WTC11 (cell line): ENCODE measurements at regions not wholly inside any gene's neighbourhood (a gene's known extent, or its start where the extent isn't known, plus 50 kb on each side); places are given as distances from the start of the nearest gene placed in this dataset.

Source experiments
- ATAC-seq: fragments of 200-7000 bp; cut with Tn5 transposase; 2 replicates; pipeline ENCODE4 v1.10.0; 2021; ENCODE audit warnings: mild to moderate bottlenecking, moderate library complexity
- CTCF ChIA-PET: fragments of 300-600 bp; sonication (Branson Sonifier 250); formaldehyde crosslinking; loops from one replicate; lab custom pipeline; 2021; ENCODE audit warnings: antibody characterized with exemption; lab: Charles Lee
- POLR2A ChIA-PET: fragments of 350-600 bp; sonication (Branson Sonifier 250); formaldehyde crosslinking; loops from one replicate; lab custom pipeline; 2021; ENCODE audit warnings: antibody characterized with exemption; lab: Charles Lee
- DNase-seq: peaks from one replicate; pipeline ENCODE4 v3.0.0; 2021; ENCODE audit warnings: low spot score
- H3K27ac Mint-ChIP-seq: 2 replicates; pipeline ENCODE4 v1.8.0; 2021; ENCODE audit warnings: mixed read lengths
- H3K27me3 Mint-ChIP-seq: 2 replicates; pipeline ENCODE4 v1.8.0; 2021; ENCODE audit warnings: low read depth, mild to moderate bottlenecking, moderate library complexity, mixed read lengths
- H3K36me3 Mint-ChIP-seq: 2 replicates; pipeline ENCODE4 v1.8.0; 2021; ENCODE audit warnings: mixed read lengths
- H3K4me1 Mint-ChIP-seq: 2 replicates; pipeline ENCODE4 v1.8.0; 2022; ENCODE audit warnings: mixed read lengths
- H3K4me3 Mint-ChIP-seq: 2 replicates; pipeline ENCODE4 v1.8.0; 2021; ENCODE audit warnings: mild to moderate bottlenecking, moderate library complexity, mixed read lengths
- H3K9me3 Mint-ChIP-seq: 2 replicates; pipeline ENCODE4 v1.8.0; 2021; ENCODE audit warnings: mixed read lengths
- CBFB ChIP-seq: sonication (generic); formaldehyde crosslinking; IDR thresholded peaks from 2 replicates; pipeline ENCODE4 v1.8.1; 2022; ENCODE audit warnings: mild to moderate bottlenecking, low read depth, missing genetic modification reagents
- ELF4 ChIP-seq: sonication (generic); formaldehyde crosslinking; IDR thresholded peaks from 2 replicates; pipeline ENCODE4 v1.8.1; 2022; ENCODE audit warnings: low read depth, mild to moderate bottlenecking, moderate library complexity, missing genetic modification reagents
- EMX1 ChIP-seq: fragments of 250-450 bp; sonication (Bioruptor Pico); IDR thresholded peaks from 2 replicates; pipeline ENCODE4 v1.8.0; 2021; ENCODE audit warnings: mild to moderate bottlenecking
- ETV6 ChIP-seq: sonication (generic); formaldehyde crosslinking; IDR thresholded peaks from 2 replicates; pipeline ENCODE4 v1.8.1; 2022; ENCODE audit warnings: mild to moderate bottlenecking, missing genetic modification reagents
- GRHL2 ChIP-seq: fragments of 250-450 bp; sonication (Bioruptor Pico); IDR thresholded peaks from 2 replicates; pipeline ENCODE4 v1.8.0; 2022; ENCODE audit warnings: mild to moderate bottlenecking, moderate library complexity; ENCODE audit not compliant: insufficient replicate concordance, severe bottlenecking
- NR1H2 ChIP-seq: sonication (generic); formaldehyde crosslinking; IDR thresholded peaks from 2 replicates; pipeline ENCODE4 v1.9.0; 2021; ENCODE audit warnings: mild to moderate bottlenecking, moderate library complexity, missing genetic modification reagents
- OVOL2 ChIP-seq: fragments of 250-450 bp; sonication (Bioruptor Pico); IDR thresholded peaks from 2 replicates; pipeline ENCODE4 v1.9.0; 2021; ENCODE audit warnings: mild to moderate bottlenecking, borderline replicate concordance
- SOX15 ChIP-seq: fragments of 250-450 bp; sonication (Bioruptor Pico); IDR thresholded peaks from 2 replicates; pipeline ENCODE4 v1.9.0; 2021; ENCODE audit warnings: mild to moderate bottlenecking
- ZBTB21 ChIP-seq: sonication (generic); formaldehyde crosslinking; IDR thresholded peaks from 2 replicates; pipeline ENCODE4 v1.8.1; 2023; ENCODE audit warnings: mild to moderate bottlenecking, missing genetic modification reagents, borderline replicate concordance
- ZNF121 ChIP-seq: sonication (generic); formaldehyde crosslinking; IDR thresholded peaks from 2 replicates; pipeline ENCODE4 v1.8.0; 2023; ENCODE audit warnings: missing genetic modification reagents
- ZNF138 ChIP-seq: sonication (generic); formaldehyde crosslinking; conservative IDR thresholded peaks from 2 replicates; pipeline ENCODE4 v1.8.1; 2022; ENCODE audit warnings: mild to moderate bottlenecking, moderate library complexity, missing genetic modification reagents
- ZNF423 ChIP-seq: fragments of 250-450 bp; sonication (Bioruptor Pico); IDR thresholded peaks from 2 replicates; pipeline ENCODE4 v2.1.2; 2022; ENCODE audit warnings: mild to moderate bottlenecking, moderate library complexity
- TF ChIP-seq, protein P1 (sequence below): fragments of 250-450 bp; sonication (Bioruptor Pico); IDR thresholded peaks from 2 replicates; pipeline ENCODE4 v1.9.0; 2021; ENCODE audit warnings: mild to moderate bottlenecking, borderline replicate concordance
- TF ChIP-seq, protein P2 (sequence below): sonication (generic); formaldehyde crosslinking; IDR thresholded peaks from 2 replicates; pipeline ENCODE4 v1.8.0; 2022; ENCODE audit warnings: mild to moderate bottlenecking, missing genetic modification reagents
- TF ChIP-seq, protein P3 (sequence below): sonication (generic); formaldehyde crosslinking; IDR thresholded peaks from 2 replicates; pipeline ENCODE4 v1.8.0; 2022; ENCODE audit warnings: missing genetic modification reagents
- TF ChIP-seq, protein P4 (sequence below): fragments of 200-600 bp; IDR thresholded peaks from 2 replicates; pipeline ENCODE4 v1.8.0; 2022; ENCODE audit warnings: antibody characterized with exemption
- TF ChIP-seq, protein P5 (sequence below): fragments of 250-450 bp; sonication (Bioruptor Pico); IDR thresholded peaks from 2 replicates; pipeline ENCODE4 v1.8.0; 2021; ENCODE audit warnings: mild to moderate bottlenecking
- TF ChIP-seq, protein P6 (sequence below): sonication (generic); formaldehyde crosslinking; IDR thresholded peaks from 2 replicates; pipeline ENCODE4 v1.8.1; 2023; ENCODE audit warnings: mild to moderate bottlenecking, missing genetic modification reagents, moderate library complexity
- TF ChIP-seq, protein P7 (sequence below): sonication (generic); formaldehyde crosslinking; IDR thresholded peaks from 2 replicates; pipeline ENCODE4 v1.8.1; 2023; ENCODE audit warnings: mild to moderate bottlenecking, missing genetic modification reagents, borderline replicate concordance

DNA sequence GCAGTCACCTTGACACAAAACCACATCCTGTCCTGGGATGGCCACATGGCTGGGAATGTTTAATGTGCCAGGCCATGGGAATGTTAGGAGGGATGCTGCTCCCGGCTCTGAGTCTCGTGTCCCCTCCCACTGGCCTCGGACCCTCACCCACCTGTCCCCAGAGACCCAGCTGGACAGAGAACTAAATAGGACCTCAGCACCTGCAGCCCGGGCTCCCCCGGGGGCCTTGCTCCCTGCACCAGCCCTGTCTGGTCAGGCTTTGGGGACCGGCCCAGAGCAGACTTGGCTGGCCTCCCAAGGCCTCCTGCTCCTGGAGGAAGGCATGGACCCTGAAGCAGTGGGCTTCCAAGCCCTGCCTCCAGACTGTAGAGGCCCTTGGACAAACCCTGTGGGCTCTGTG lies 100.0 kb upstream of the IQSEC1 start (continued):
- TF ChIP-seq, protein P1, sequence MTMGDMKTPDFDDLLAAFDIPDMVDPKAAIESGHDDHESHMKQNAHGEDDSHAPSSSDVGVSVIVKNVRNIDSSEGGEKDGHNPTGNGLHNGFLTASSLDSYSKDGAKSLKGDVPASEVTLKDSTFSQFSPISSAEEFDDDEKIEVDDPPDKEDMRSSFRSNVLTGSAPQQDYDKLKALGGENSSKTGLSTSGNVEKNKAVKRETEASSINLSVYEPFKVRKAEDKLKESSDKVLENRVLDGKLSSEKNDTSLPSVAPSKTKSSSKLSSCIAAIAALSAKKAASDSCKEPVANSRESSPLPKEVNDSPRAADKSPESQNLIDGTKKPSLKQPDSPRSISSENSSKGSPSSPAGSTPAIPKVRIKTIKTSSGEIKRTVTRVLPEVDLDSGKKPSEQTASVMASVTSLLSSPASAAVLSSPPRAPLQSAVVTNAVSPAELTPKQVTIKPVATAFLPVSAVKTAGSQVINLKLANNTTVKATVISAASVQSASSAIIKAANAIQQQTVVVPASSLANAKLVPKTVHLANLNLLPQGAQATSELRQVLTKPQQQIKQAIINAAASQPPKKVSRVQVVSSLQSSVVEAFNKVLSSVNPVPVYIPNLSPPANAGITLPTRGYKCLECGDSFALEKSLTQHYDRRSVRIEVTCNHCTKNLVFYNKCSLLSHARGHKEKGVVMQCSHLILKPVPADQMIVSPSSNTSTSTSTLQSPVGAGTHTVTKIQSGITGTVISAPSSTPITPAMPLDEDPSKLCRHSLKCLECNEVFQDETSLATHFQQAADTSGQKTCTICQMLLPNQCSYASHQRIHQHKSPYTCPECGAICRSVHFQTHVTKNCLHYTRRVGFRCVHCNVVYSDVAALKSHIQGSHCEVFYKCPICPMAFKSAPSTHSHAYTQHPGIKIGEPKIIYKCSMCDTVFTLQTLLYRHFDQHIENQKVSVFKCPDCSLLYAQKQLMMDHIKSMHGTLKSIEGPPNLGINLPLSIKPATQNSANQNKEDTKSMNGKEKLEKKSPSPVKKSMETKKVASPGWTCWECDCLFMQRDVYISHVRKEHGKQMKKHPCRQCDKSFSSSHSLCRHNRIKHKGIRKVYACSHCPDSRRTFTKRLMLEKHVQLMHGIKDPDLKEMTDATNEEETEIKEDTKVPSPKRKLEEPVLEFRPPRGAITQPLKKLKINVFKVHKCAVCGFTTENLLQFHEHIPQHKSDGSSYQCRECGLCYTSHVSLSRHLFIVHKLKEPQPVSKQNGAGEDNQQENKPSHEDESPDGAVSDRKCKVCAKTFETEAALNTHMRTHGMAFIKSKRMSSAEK (CRISPR knock-in tag), result no peak
- TF ChIP-seq OVOL2 (CRISPR knock-in tag), result no peak
- no peak for TF ChIP-seq ZNF138 (CRISPR knock-in tag)
- TF ChIP-seq, protein P2, sequence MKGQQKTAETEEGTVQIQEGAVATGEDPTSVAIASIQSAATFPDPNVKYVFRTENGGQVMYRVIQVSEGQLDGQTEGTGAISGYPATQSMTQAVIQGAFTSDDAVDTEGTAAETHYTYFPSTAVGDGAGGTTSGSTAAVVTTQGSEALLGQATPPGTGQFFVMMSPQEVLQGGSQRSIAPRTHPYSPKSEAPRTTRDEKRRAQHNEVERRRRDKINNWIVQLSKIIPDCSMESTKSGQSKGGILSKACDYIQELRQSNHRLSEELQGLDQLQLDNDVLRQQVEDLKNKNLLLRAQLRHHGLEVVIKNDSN (CRISPR knock-in tag), result no peak
- TF ChIP-seq, protein P3, sequence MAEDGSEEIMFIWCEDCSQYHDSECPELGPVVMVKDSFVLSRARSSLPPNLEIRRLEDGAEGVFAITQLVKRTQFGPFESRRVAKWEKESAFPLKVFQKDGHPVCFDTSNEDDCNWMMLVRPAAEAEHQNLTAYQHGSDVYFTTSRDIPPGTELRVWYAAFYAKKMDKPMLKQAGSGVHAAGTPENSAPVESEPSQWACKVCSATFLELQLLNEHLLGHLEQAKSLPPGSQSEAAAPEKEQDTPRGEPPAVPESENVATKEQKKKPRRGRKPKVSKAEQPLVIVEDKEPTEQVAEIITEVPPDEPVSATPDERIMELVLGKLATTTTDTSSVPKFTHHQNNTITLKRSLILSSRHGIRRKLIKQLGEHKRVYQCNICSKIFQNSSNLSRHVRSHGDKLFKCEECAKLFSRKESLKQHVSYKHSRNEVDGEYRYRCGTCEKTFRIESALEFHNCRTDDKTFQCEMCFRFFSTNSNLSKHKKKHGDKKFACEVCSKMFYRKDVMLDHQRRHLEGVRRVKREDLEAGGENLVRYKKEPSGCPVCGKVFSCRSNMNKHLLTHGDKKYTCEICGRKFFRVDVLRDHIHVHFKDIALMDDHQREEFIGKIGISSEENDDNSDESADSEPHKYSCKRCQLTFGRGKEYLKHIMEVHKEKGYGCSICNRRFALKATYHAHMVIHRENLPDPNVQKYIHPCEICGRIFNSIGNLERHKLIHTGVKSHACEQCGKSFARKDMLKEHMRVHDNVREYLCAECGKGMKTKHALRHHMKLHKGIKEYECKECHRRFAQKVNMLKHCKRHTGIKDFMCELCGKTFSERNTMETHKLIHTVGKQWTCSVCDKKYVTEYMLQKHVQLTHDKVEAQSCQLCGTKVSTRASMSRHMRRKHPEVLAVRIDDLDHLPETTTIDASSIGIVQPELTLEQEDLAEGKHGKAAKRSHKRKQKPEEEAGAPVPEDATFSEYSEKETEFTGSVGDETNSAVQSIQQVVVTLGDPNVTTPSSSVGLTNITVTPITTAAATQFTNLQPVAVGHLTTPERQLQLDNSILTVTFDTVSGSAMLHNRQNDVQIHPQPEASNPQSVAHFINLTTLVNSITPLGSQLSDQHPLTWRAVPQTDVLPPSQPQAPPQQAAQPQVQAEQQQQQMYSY (CRISPR knock-in tag), result no peak
- TF ChIP-seq, protein P4, sequence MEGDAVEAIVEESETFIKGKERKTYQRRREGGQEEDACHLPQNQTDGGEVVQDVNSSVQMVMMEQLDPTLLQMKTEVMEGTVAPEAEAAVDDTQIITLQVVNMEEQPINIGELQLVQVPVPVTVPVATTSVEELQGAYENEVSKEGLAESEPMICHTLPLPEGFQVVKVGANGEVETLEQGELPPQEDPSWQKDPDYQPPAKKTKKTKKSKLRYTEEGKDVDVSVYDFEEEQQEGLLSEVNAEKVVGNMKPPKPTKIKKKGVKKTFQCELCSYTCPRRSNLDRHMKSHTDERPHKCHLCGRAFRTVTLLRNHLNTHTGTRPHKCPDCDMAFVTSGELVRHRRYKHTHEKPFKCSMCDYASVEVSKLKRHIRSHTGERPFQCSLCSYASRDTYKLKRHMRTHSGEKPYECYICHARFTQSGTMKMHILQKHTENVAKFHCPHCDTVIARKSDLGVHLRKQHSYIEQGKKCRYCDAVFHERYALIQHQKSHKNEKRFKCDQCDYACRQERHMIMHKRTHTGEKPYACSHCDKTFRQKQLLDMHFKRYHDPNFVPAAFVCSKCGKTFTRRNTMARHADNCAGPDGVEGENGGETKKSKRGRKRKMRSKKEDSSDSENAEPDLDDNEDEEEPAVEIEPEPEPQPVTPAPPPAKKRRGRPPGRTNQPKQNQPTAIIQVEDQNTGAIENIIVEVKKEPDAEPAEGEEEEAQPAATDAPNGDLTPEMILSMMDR, result no peak
- no peak for TF ChIP-seq NR1H2 (CRISPR knock-in tag)

DNA sequence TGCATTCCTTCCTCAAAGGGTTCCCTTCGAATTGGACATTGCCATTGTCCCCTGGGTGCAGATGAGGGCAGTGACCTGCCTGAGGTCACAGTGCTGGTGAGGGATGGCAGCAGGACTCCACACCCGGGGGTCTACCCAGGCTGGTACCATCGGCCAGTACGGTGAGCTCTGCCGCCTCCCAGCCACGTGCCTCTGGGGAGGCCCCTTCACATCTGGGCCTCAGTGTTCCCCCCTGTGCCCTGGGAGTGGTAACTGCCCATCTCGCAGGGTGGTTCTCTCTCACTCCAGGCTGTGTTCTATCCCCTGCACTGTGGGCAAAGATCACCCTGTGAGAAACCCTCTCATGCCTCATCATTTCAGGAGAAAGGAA lies 99.4 kb upstream of the IQSEC1 start:
- H3K4me1 Mint-ChIP-seq, result peaks cover 23% of the 10 kb centered on the region
- peaks cover 8% of the 10 kb centered on the region; the same call in 1 of the 2 replicates for H3K27me3 Mint-ChIP-seq
- H3K36me3 Mint-ChIP-seq, result peaks cover 23% of the 10 kb centered on the region
- H3K9me3 Mint-ChIP-seq, result peaks cover 26% of the 10 kb centered on the region
- CTCF ChIA-PET, result no interaction called here
- DNase-seq (no peak), ATAC-seq (no peak)
- H3K27ac Mint-ChIP-seq, result peak overlapping the region; percentile 37; the same call in 1 of the 2 replicates
- POLR2A ChIA-PET, result no interaction called here
- H3K4me3 Mint-ChIP-seq, result no peak overlapping the region
- TF ChIP-seq EMX1 (no peak), ZBTB21 (CRISPR knock-in tag) (no peak), ETV6 (CRISPR knock-in tag) (no peak), SOX15 (CRISPR knock-in tag) (no peak), NR1H2 (CRISPR knock-in tag) (no peak), GRHL2 (CRISPR knock-in tag) (no peak), ZNF423 (CRISPR knock-in tag) (no peak), CBFB (CRISPR knock-in tag) (no peak), ELF4 (CRISPR knock-in tag) (no peak), ZNF121 (no peak)
- TF ChIP-seq, protein P5, sequence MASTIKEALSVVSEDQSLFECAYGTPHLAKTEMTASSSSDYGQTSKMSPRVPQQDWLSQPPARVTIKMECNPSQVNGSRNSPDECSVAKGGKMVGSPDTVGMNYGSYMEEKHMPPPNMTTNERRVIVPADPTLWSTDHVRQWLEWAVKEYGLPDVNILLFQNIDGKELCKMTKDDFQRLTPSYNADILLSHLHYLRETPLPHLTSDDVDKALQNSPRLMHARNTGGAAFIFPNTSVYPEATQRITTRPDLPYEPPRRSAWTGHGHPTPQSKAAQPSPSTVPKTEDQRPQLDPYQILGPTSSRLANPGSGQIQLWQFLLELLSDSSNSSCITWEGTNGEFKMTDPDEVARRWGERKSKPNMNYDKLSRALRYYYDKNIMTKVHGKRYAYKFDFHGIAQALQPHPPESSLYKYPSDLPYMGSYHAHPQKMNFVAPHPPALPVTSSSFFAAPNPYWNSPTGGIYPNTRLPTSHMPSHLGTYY (CRISPR knock-in tag), result no peak
- TF ChIP-seq, protein P6, sequence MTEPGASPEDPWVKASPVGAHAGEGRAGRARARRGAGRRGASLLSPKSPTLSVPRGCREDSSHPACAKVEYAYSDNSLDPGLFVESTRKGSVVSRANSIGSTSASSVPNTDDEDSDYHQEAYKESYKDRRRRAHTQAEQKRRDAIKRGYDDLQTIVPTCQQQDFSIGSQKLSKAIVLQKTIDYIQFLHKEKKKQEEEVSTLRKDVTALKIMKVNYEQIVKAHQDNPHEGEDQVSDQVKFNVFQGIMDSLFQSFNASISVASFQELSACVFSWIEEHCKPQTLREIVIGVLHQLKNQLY (CRISPR knock-in tag), result no peak
- TF ChIP-seq, protein P7, sequence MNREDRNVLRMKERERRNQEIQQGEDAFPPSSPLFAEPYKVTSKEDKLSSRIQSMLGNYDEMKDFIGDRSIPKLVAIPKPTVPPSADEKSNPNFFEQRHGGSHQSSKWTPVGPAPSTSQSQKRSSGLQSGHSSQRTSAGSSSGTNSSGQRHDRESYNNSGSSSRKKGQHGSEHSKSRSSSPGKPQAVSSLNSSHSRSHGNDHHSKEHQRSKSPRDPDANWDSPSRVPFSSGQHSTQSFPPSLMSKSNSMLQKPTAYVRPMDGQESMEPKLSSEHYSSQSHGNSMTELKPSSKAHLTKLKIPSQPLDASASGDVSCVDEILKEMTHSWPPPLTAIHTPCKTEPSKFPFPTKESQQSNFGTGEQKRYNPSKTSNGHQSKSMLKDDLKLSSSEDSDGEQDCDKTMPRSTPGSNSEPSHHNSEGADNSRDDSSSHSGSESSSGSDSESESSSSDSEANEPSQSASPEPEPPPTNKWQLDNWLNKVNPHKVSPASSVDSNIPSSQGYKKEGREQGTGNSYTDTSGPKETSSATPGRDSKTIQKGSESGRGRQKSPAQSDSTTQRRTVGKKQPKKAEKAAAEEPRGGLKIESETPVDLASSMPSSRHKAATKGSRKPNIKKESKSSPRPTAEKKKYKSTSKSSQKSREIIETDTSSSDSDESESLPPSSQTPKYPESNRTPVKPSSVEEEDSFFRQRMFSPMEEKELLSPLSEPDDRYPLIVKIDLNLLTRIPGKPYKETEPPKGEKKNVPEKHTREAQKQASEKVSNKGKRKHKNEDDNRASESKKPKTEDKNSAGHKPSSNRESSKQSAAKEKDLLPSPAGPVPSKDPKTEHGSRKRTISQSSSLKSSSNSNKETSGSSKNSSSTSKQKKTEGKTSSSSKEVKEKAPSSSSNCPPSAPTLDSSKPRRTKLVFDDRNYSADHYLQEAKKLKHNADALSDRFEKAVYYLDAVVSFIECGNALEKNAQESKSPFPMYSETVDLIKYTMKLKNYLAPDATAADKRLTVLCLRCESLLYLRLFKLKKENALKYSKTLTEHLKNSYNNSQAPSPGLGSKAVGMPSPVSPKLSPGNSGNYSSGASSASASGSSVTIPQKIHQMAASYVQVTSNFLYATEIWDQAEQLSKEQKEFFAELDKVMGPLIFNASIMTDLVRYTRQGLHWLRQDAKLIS (CRISPR knock-in tag), result no peak
